ENCODE measurements at regions not wholly inside any gene's neighbourhood (a gene's known extent, or its start where the extent isn't known, plus 50 kb on each side); places are given as distances from the start of the nearest gene placed in this dataset.

GRCh38 chr5:26828294-26828693 lies 210.1 kb downstream of the CDH9 start:
- no peak for DNase-seq

GRCh38 chr5:26813235-26813634 lies 225.2 kb downstream of the CDH9 start:
- DNase-seq = no peak

GRCh38 chr5:26812714-26813113 lies 225.7 kb downstream of the CDH9 start:
- DNase-seq = no peak

- no peak for DNase-seq
Measured at GRCh38 chr5:26807231-26808199, 230.9 kb downstream of the CDH9 start.

- peak; percentile 4 for DNase-seq
Measured at GRCh38 chr5:26805076-26805475, 233.3 kb downstream of the CDH9 start.

GRCh38 chr5:26802944-26803343 lies 235.4 kb downstream of the CDH9 start:
- no peak for DNase-seq

- DNase-seq = no peak
Measured at GRCh38 chr5:26791433-26791832, 247.0 kb downstream of the CDH9 start.

- no peak for DNase-seq
Measured at GRCh38 chr5:26791021-26791420, 247.4 kb downstream of the CDH9 start.

- no peak for DNase-seq
Measured at GRCh38 chr5:26763215-26763614, 275.2 kb downstream of the CDH9 start.

- no peak for DNase-seq
Measured at GRCh38 chr5:26761446-26761845, 276.9 kb downstream of the CDH9 start.

GRCh38 chr5:26761045-26761444 lies 277.3 kb downstream of the CDH9 start:
- DNase-seq = peak; percentile 96

GRCh38 chr5:26757941-26758340 lies 280.4 kb downstream of the CDH9 start:
- DNase-seq = no peak

- no peak for DNase-seq
Measured at GRCh38 chr5:26749829-26750228, 288.6 kb downstream of the CDH9 start.

GRCh38 chr5:26740182-26740581 lies 298.2 kb downstream of the CDH9 start:
- DNase-seq = no peak

- DNase-seq = no peak
Measured at GRCh38 chr5:26737348-26738265, 300.8 kb downstream of the CDH9 start.

GRCh38 chr5:26727916-26728315 lies 310.5 kb downstream of the CDH9 start:
- no peak for DNase-seq

GRCh38 chr5:26719803-26720202 lies 318.6 kb downstream of the CDH9 start:
- no peak for DNase-seq

GRCh38 chr5:26700759-26701384 lies 337.5 kb downstream of the CDH9 start:
- DNase-seq = peak; percentile 93

GRCh38 chr5:26692952-26693351 lies 345.4 kb downstream of the CDH9 start:
- no peak for DNase-seq

GRCh38 chr5:26691486-26691885 lies 346.9 kb downstream of the CDH9 start:
- no peak for DNase-seq

GRCh38 chr5:26690511-26690910 lies 347.9 kb downstream of the CDH9 start:
- no peak for DNase-seq

- no peak for DNase-seq
Measured at GRCh38 chr5:26681861-26682260, 356.5 kb downstream of the CDH9 start.

GRCh38 chr5:26674846-26675245 lies 363.5 kb downstream of the CDH9 start:
- DNase-seq = peak; percentile 91

Data from NCI-H2081 treated with DMSO at 0.1 percent for 48 hours (cell line).